Ishikawa (cell line): ENCODE measurements at regions not wholly inside any gene's neighbourhood (a gene's known extent, or its start where the extent isn't known, plus 50 kb on each side); places are given as distances from the start of the nearest gene placed in this dataset.

Experiments used
- CEBPB ChIP-seq: IDR thresholded peaks from 2 replicates; pipeline ENCODE4 v1.6.1; 2012
- CREB1 ChIP-seq: IDR thresholded peaks from 2 replicates; pipeline ENCODE4 v1.6.1; 2012; ENCODE audit warnings: low read depth
- EGR1 ChIP-seq: IDR thresholded peaks from 2 replicates; pipeline ENCODE4 v1.6.1; 2012
- EP300 ChIP-seq: IDR thresholded peaks from 2 replicates; pipeline ENCODE4 v1.6.1; 2012; ENCODE audit warnings: borderline replicate concordance
- FOXM1 ChIP-seq: IDR thresholded peaks from 2 replicates; pipeline ENCODE4 v1.6.1; 2012; ENCODE audit warnings: low read depth, borderline replicate concordance
- MAX ChIP-seq: IDR thresholded peaks from 2 replicates; pipeline ENCODE4 v1.6.1; 2012
- NFIC ChIP-seq: IDR thresholded peaks from 2 replicates; pipeline ENCODE4 v1.6.1; 2012
- RAD21 ChIP-seq: IDR thresholded peaks from 2 replicates; pipeline ENCODE4 v1.6.1; 2012; ENCODE audit warnings: low read depth
- REST ChIP-seq: IDR thresholded peaks from 2 replicates; pipeline ENCODE4 v1.6.1; 2012; ENCODE audit warnings: low read depth, mild to moderate bottlenecking
- TAF1 ChIP-seq: IDR thresholded peaks from 2 replicates; pipeline ENCODE4 v1.6.1; 2012; ENCODE audit warnings: low read depth, mild to moderate bottlenecking
- TCF12 ChIP-seq: IDR thresholded peaks from 2 replicates; pipeline ENCODE4 v1.6.1; 2012; ENCODE audit warnings: low read depth
- TEAD4 ChIP-seq: IDR thresholded peaks from 2 replicates; pipeline ENCODE4 v1.6.1; 2012
- USF1 ChIP-seq: IDR thresholded peaks from 2 replicates; pipeline ENCODE4 v1.6.1; 2012
- YY1 ChIP-seq: IDR thresholded peaks from 2 replicates; pipeline ENCODE4 v1.6.1; 2012; ENCODE audit warnings: low read depth
- ZBTB7A ChIP-seq: IDR thresholded peaks from 2 replicates; pipeline ENCODE4 v1.6.1; 2012; ENCODE audit warnings: low read depth

- TF ChIP-seq CEBPB (no peak), MAX (no peak), REST (no peak), TCF12 (no peak), NFIC (no peak), RAD21 (no peak), EGR1 (no peak), USF1 (no peak), FOXM1 (no peak), ZBTB7A (no peak), CREB1 (no peak), YY1 (no peak), TAF1 (no peak), TEAD4 (no peak), EP300 (no peak)
Observed at GRCh38 chr16:13553453-13553985, 366.4 kb upstream of the ERCC4 start.

GRCh38 chr16:13554005-13554404 is 365.9 kb upstream of the ERCC4 start:
- TF ChIP-seq CREB1 (no peak), RAD21 (no peak), TEAD4 (no peak), FOXM1 (no peak), NFIC (no peak), USF1 (no peak), REST (no peak), ZBTB7A (no peak), MAX (no peak), EGR1 (no peak)

- TF ChIP-seq ZBTB7A (no peak), TEAD4 (no peak), EP300 (no peak)
Observed at GRCh38 chr16:13554643-13555042, 365.3 kb upstream of the ERCC4 start.

- TF ChIP-seq TCF12 = no peak
Observed at GRCh38 chr16:13557418-13557817, 362.5 kb upstream of the ERCC4 start.

- TF ChIP-seq EP300 (no peak), USF1 (no peak), NFIC (no peak), TEAD4 (no peak), CEBPB (no peak), CREB1 (no peak), TAF1 (no peak), TCF12 (no peak)
Observed at GRCh38 chr16:13558752-13559151, 361.2 kb upstream of the ERCC4 start.

- TF ChIP-seq EGR1 (no peak), EP300 (no peak), TAF1 (no peak), TEAD4 (no peak), REST (no peak), CREB1 (no peak), TCF12 (no peak), ZBTB7A (no peak), USF1 (no peak)
Observed at GRCh38 chr16:13559624-13560023, 360.3 kb upstream of the ERCC4 start.
